ENCODE measurements at regions not wholly inside any gene's neighbourhood (a gene's known extent, or its start where the extent isn't known, plus 50 kb on each side); places are given as distances from the start of the nearest gene placed in this dataset.

GRCh38 chr7:13449460-13449859 is 540.0 kb downstream of the ETV1 start:
- TF ChIP-seq EGR1 (IDR thresholded peaks at IDR 0.05; ENCODE audit: low read depth in 2 of 2) (no peak), RAD21 (IDR thresholded peaks at IDR 0.05) (no peak), TAF1 (conservative IDR thresholded peaks at IDR 0.05) (no peak), ATF3 (IDR thresholded peaks at IDR 0.05) (no peak), HNF4G (IDR thresholded peaks at IDR 0.05) (no peak)
- TF ChIP-seq, protein P1, sequence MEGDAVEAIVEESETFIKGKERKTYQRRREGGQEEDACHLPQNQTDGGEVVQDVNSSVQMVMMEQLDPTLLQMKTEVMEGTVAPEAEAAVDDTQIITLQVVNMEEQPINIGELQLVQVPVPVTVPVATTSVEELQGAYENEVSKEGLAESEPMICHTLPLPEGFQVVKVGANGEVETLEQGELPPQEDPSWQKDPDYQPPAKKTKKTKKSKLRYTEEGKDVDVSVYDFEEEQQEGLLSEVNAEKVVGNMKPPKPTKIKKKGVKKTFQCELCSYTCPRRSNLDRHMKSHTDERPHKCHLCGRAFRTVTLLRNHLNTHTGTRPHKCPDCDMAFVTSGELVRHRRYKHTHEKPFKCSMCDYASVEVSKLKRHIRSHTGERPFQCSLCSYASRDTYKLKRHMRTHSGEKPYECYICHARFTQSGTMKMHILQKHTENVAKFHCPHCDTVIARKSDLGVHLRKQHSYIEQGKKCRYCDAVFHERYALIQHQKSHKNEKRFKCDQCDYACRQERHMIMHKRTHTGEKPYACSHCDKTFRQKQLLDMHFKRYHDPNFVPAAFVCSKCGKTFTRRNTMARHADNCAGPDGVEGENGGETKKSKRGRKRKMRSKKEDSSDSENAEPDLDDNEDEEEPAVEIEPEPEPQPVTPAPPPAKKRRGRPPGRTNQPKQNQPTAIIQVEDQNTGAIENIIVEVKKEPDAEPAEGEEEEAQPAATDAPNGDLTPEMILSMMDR (IDR thresholded peaks at IDR 0.05; ENCODE audit: low read depth, low read length, missing input control): no peak
- TF ChIP-seq, protein P2, sequence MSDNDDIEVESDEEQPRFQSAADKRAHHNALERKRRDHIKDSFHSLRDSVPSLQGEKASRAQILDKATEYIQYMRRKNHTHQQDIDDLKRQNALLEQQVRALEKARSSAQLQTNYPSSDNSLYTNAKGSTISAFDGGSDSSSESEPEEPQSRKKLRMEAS (IDR thresholded peaks at IDR 0.05): no peak

Data from liver (tissue), 3 donors.